Endothelial cell (in vitro differentiated cells): ENCODE measurements at regions not wholly inside any gene's neighbourhood (a gene's known extent, or its start where the extent isn't known, plus 50 kb on each side); places are given as distances from the start of the nearest gene placed in this dataset.

Experiments
- DNase-seq: peaks from one replicate; pipeline ENCODE4 v3.0.0; 2021; ENCODE audit warnings: low spot score
- H3K27ac Mint-ChIP-seq: one replicate; pipeline ENCODE4 v1.8.0; 2021; ENCODE audit warnings: mixed read lengths, inconsistent platforms; ENCODE audit not compliant: unreplicated experiment
- H3K27me3 Mint-ChIP-seq: one replicate; pipeline ENCODE4 v1.8.0; 2021; ENCODE audit warnings: mild to moderate bottlenecking, moderate library complexity, mixed read lengths, inconsistent platforms; ENCODE audit not compliant: unreplicated experiment
- H3K36me3 Mint-ChIP-seq: one replicate; pipeline ENCODE4 v1.8.0; 2021; ENCODE audit warnings: mild to moderate bottlenecking, low read depth, mixed read lengths, inconsistent platforms; ENCODE audit not compliant: unreplicated experiment
- H3K4me1 Mint-ChIP-seq: one replicate; pipeline ENCODE4 v1.8.0; 2021; ENCODE audit warnings: mild to moderate bottlenecking, mixed read lengths, inconsistent platforms; ENCODE audit not compliant: unreplicated experiment
- H3K4me3 Mint-ChIP-seq: one replicate; pipeline ENCODE4 v1.8.0; 2021; ENCODE audit warnings: mild to moderate bottlenecking, mixed read lengths, inconsistent platforms; ENCODE audit not compliant: unreplicated experiment
- H3K9me3 Mint-ChIP-seq: one replicate; pipeline ENCODE4 v1.8.0; 2021; ENCODE audit warnings: mixed read lengths, inconsistent platforms; ENCODE audit not compliant: unreplicated experiment
- TF ChIP-seq, protein P1 (sequence below): fragments of 200-600 bp; sonication (generic); IDR thresholded peaks from one replicate; pipeline ENCODE4 v1.5.0; 2021; ENCODE audit warnings: antibody characterized with exemption; ENCODE audit not compliant: unreplicated experiment

- H3K27ac Mint-ChIP-seq = no peak overlapping the region
Observed at GRCh38 chr6:132933090-132933489, 118.7 kb downstream of the RPS12 start.

GRCh38 chr6:132934496-132934895 lies 120.1 kb downstream of the RPS12 start:
- Mint-ChIP-seq H3K27ac (no peak overlapping the region), H3K4me3 (no peak overlapping the region), H3K27me3 (no peaks in the 10 kb centered on the region), H3K9me3 (no peaks in the 10 kb centered on the region), H3K4me1 (peaks cover 15% of the 10 kb centered on the region), H3K36me3 (no peaks in the 10 kb centered on the region)
- DNase-seq = no peak
- TF ChIP-seq, protein P1, sequence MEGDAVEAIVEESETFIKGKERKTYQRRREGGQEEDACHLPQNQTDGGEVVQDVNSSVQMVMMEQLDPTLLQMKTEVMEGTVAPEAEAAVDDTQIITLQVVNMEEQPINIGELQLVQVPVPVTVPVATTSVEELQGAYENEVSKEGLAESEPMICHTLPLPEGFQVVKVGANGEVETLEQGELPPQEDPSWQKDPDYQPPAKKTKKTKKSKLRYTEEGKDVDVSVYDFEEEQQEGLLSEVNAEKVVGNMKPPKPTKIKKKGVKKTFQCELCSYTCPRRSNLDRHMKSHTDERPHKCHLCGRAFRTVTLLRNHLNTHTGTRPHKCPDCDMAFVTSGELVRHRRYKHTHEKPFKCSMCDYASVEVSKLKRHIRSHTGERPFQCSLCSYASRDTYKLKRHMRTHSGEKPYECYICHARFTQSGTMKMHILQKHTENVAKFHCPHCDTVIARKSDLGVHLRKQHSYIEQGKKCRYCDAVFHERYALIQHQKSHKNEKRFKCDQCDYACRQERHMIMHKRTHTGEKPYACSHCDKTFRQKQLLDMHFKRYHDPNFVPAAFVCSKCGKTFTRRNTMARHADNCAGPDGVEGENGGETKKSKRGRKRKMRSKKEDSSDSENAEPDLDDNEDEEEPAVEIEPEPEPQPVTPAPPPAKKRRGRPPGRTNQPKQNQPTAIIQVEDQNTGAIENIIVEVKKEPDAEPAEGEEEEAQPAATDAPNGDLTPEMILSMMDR = no peak

More at GRCh38 chr6:132933090-132933489, 118.7 kb downstream of the RPS12 start:
- no peaks in the 10 kb centered on the region for H3K27me3 Mint-ChIP-seq
- no peak for DNase-seq
- no peak overlapping the region for H3K4me3 Mint-ChIP-seq
- H3K36me3 Mint-ChIP-seq = no peaks in the 10 kb centered on the region
- H3K9me3 Mint-ChIP-seq = no peaks in the 10 kb centered on the region
- peaks cover 15% of the 10 kb centered on the region for H3K4me1 Mint-ChIP-seq
- TF ChIP-seq, protein P1 = no peak

DNA sequence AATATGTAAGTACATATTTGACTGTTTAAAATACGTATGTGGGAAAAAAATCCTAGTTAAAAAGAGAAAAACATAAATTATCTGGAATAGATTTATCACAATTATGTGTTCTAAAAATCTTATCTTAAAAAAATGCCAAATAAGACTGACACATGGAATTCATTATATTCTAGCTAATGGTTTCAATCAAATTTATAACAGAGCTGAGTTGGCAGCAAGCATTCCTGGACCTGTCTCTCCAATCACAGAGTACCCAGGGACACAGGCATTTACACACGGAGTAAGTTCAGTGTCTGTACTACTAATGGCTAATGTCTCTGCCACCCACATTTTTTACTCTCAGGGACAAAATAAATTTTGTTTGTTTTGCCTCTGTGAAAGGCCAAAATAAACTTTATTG lies 122.3 kb downstream of the RPS12 start:
- Mint-ChIP-seq H3K27me3 (no peaks in the 10 kb centered on the region), H3K4me1 (peaks cover 7% of the 10 kb centered on the region), H3K9me3 (no peaks in the 10 kb centered on the region), H3K4me3 (no peak overlapping the region), H3K27ac (no peak overlapping the region), H3K36me3 (no peaks in the 10 kb centered on the region)
- TF ChIP-seq, protein P1 = no peak
- DNase-seq = no peak

DNA sequence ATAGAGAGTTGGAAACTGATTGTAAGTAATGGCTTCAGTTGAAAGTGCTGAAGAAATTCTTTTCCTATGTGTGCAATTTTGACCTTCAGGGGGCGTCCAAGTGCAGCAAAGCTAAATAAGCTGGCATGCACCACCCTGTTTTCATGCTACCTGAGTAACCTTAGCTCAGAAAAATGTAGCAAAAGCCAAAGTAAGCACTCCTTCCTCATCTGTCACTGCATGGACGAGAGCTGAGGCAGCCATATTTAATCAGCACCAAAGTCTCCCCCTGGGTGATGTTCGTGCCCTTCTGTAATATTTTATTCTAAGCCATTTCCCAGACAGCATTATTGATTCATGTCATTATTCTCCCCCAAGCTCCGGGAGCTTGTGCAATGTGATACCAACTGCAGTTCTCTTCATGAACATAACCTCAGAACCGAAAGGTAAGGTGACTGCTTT lies 123.1 kb downstream of the RPS12 start:
- Mint-ChIP-seq H3K4me1 (peaks cover under 1% of the 10 kb centered on the region), H3K9me3 (no peaks in the 10 kb centered on the region)

DNA sequence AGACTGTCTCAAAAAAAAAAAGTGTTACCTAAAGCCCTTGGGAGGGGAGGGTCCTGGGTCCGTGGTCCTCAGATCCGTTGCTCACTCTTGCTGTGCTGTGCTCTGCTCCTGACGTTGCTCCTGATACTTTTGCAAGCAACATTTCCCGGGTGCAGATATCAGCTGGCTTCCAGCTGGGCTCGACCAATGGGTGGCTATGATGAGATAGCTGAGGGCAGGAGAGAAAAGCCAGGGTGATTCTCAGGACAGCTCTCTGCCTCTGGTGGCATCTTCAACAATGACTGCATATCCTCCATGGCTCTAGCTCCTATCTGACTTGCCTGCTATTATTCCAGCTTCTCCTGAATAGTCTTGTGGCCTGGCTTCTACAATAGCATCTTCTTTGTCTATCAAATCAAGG lies 134.5 kb downstream of the RPS12 start:
- no peaks in the 10 kb centered on the region for H3K4me1 Mint-ChIP-seq
- TF ChIP-seq, protein P1 = no peak
- no peak for DNase-seq
- H3K4me3 Mint-ChIP-seq = no peak overlapping the region
- no peak overlapping the region for H3K27ac Mint-ChIP-seq
- no peaks in the 10 kb centered on the region for H3K27me3 Mint-ChIP-seq
- no peaks in the 10 kb centered on the region for H3K9me3 Mint-ChIP-seq
- H3K36me3 Mint-ChIP-seq = no peaks in the 10 kb centered on the region

More for the DNA sequence above, 123.1 kb downstream of the RPS12 start:
- DNase-seq = peak; percentile 60
- no peaks in the 10 kb centered on the region for H3K36me3 Mint-ChIP-seq
- H3K27me3 Mint-ChIP-seq = no peaks in the 10 kb centered on the region
- no peak overlapping the region for H3K27ac Mint-ChIP-seq
- no peak overlapping the region for H3K4me3 Mint-ChIP-seq
- TF ChIP-seq, protein P1 = peak; percentile 56
